ENCODE measurements at regions not wholly inside any gene's neighbourhood (a gene's known extent, or its start where the extent isn't known, plus 50 kb on each side); places are given as distances from the start of the nearest gene placed in this dataset.

GRCh38 chr4:38490753-38491446 lies 173.1 kb upstream of the KLF3 start (continued):
- TF ChIP-seq ELK4 (CRISPR knock-in tag; IDR thresholded peaks at IDR 0.05; ENCODE audit: borderline replicate concordance) (no peak), ZNF20 (CRISPR knock-in tag; IDR thresholded peaks at IDR 0.05) (no peak), FOXO1 (CRISPR knock-in tag; IDR thresholded peaks at IDR 0.05) (peak; percentile 97), ZNF180 (CRISPR knock-in tag; IDR thresholded peaks at IDR 0.05; ENCODE audit: borderline replicate concordance, low read depth) (no peak), NFE2 (CRISPR knock-in tag; IDR thresholded peaks at IDR 0.05) (no peak), HHEX (CRISPR knock-in tag; IDR thresholded peaks at IDR 0.05) (peak; percentile 44; the same call in 1 of the 2 replicates), NCOA2 (CRISPR knock-in tag; IDR thresholded peaks at IDR 0.05) (peak; percentile 97), BCL6 (CRISPR knock-in tag; IDR thresholded peaks at IDR 0.05) (peak; percentile 96), XRCC5 (optimal IDR thresholded peaks at IDR 0.05; ENCODE audit: low read length) (no peak), MATR3 (CRISPR knock-in tag; IDR thresholded peaks at IDR 0.05) (no peak), ZSCAN20 (CRISPR knock-in tag; IDR thresholded peaks at IDR 0.05; ENCODE audit: borderline replicate concordance) (no peak), SP2 (CRISPR knock-in tag; IDR thresholded peaks at IDR 0.05) (no peak), ZNF790 (CRISPR knock-in tag; IDR thresholded peaks at IDR 0.05; ENCODE audit: borderline replicate concordance) (no peak), ATF4 (CRISPR knock-in tag; IDR thresholded peaks at IDR 0.05) (0 out of 4 replicates have a peak, but pooled peaks of 1 of the 2 experiments have one; percentile 50), CEBPB (IDR thresholded peaks at IDR 0.05; ENCODE audit: borderline replicate concordance, low read depth, low read length) (peak; percentile 95), ZNF335 (CRISPR knock-in tag; IDR thresholded peaks at IDR 0.05) (no peak), ZBTB7A (CRISPR knock-in tag; IDR thresholded peaks at IDR 0.05) (no peak), ZFP90 (CRISPR knock-in tag; IDR thresholded peaks at IDR 0.05; ENCODE audit: borderline replicate concordance) (no peak), ZNF616 (CRISPR knock-in tag; IDR thresholded peaks at IDR 0.05; ENCODE audit: low read depth) (no peak), GTF3A (CRISPR knock-in tag; conservative IDR thresholded peaks at IDR 0.05) (no peak), ZNF225 (CRISPR knock-in tag; IDR thresholded peaks at IDR 0.05) (no peak), RNF219 (CRISPR knock-in tag; IDR thresholded peaks at IDR 0.05) (no peak), ESRRA (CRISPR knock-in tag; IDR thresholded peaks at IDR 0.05; ENCODE audit: low read depth) (peak; percentile 79; the same call in 1 of the 2 replicates), ZNF33B (CRISPR knock-in tag; IDR thresholded peaks at IDR 0.05) (no peak), ZNF569 (CRISPR knock-in tag; IDR thresholded peaks at IDR 0.05; ENCODE audit: borderline replicate concordance) (no peak), MED13 (CRISPR knock-in tag; IDR thresholded peaks at IDR 0.05) (peak; percentile 87; the same call in 1 of the 2 replicates), ZNF446 (CRISPR knock-in tag; IDR thresholded peaks at IDR 0.05) (no peak), YY1 (IDR thresholded peaks at IDR 0.05; ENCODE audit: insufficient read depth, insufficient replicate concordance, low read depth, low read length) (no peak), ZSCAN25 (CRISPR knock-in tag; IDR thresholded peaks at IDR 0.05) (no peak)
